ENCODE measurements at regions not wholly inside any gene's neighbourhood (a gene's known extent, or its start where the extent isn't known, plus 50 kb on each side); places are given as distances from the start of the nearest gene placed in this dataset.

DNA sequence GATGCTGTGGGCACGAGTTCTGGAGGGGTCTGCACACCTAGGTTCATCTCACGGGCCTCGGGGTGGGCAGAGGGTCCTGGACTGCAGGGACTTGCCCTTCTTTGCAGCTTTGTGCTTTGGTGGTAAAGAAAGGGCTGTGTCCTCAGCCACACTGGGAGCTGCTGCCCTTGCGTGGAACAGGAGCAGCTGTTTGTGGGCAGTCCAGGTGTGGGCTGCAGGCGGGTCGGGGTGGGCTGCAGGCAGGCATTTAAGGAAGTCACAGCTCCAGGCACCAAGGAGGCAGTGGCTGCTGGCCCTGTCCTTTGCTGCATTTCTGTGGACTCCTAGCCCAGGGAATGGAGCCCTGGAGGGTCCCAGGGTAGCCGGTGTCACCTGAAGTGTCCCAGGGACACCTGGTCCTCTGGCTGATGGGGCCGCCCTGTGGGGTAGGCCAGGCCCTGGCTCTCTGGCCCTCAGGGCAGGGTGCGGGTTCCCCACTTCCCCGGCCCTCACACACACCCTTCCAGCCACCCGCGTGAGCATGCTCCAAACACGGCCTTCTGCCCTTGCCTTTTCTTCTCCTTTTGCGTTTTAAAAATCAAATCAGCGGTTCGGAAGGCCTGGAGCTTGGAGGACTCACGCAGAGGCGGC lies 1240.3 kb downstream of the BRD1 start:
- no peak for TF ChIP-seq POLR2AphosphoS5 (IDR thresholded peaks at IDR 0.05; ENCODE audit: low read depth)
- TF ChIP-seq CTCF (conservative IDR thresholded peaks at IDR 0.05; ENCODE audit: low read depth in 2 of 2) = no peak
- no peak for TF ChIP-seq EZH2 (IDR thresholded peaks at IDR 0.05; ENCODE audit: low read depth, unreplicated experiment)
- no peak for TF ChIP-seq EZH2phosphoT487 (IDR thresholded peaks at IDR 0.05; ENCODE audit: unreplicated experiment)
- TF ChIP-seq, protein P1, sequence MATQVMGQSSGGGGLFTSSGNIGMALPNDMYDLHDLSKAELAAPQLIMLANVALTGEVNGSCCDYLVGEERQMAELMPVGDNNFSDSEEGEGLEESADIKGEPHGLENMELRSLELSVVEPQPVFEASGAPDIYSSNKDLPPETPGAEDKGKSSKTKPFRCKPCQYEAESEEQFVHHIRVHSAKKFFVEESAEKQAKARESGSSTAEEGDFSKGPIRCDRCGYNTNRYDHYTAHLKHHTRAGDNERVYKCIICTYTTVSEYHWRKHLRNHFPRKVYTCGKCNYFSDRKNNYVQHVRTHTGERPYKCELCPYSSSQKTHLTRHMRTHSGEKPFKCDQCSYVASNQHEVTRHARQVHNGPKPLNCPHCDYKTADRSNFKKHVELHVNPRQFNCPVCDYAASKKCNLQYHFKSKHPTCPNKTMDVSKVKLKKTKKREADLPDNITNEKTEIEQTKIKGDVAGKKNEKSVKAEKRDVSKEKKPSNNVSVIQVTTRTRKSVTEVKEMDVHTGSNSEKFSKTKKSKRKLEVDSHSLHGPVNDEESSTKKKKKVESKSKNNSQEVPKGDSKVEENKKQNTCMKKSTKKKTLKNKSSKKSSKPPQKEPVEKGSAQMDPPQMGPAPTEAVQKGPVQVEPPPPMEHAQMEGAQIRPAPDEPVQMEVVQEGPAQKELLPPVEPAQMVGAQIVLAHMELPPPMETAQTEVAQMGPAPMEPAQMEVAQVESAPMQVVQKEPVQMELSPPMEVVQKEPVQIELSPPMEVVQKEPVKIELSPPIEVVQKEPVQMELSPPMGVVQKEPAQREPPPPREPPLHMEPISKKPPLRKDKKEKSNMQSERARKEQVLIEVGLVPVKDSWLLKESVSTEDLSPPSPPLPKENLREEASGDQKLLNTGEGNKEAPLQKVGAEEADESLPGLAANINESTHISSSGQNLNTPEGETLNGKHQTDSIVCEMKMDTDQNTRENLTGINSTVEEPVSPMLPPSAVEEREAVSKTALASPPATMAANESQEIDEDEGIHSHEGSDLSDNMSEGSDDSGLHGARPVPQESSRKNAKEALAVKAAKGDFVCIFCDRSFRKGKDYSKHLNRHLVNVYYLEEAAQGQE (IDR thresholded peaks at IDR 0.05; ENCODE audit: unreplicated experiment) = no peak
- TF ChIP-seq STAT1 (IDR thresholded peaks at IDR 0.05; ENCODE audit: unreplicated experiment) = no peak
- no peak for TF ChIP-seq JUNB (IDR thresholded peaks at IDR 0.05; ENCODE audit: unreplicated experiment)
- TF ChIP-seq, protein P2, sequence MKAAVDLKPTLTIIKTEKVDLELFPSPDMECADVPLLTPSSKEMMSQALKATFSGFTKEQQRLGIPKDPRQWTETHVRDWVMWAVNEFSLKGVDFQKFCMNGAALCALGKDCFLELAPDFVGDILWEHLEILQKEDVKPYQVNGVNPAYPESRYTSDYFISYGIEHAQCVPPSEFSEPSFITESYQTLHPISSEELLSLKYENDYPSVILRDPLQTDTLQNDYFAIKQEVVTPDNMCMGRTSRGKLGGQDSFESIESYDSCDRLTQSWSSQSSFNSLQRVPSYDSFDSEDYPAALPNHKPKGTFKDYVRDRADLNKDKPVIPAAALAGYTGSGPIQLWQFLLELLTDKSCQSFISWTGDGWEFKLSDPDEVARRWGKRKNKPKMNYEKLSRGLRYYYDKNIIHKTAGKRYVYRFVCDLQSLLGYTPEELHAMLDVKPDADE (IDR thresholded peaks at IDR 0.05) = no peak
- TF ChIP-seq CREB1 (CRISPR knock-in tag; IDR thresholded peaks at IDR 0.05; ENCODE audit: low read depth) = no peak
- TF ChIP-seq NANOG (IDR thresholded peaks at IDR 0.05; ENCODE audit: borderline replicate concordance) = no peak
- no peak for TF ChIP-seq ZNF114 (CRISPR knock-in tag; IDR thresholded peaks at IDR 0.05)

Data from GM23338 (cell line).